Spinal cord (tissue), 9 donors: ENCODE measurements at regions not wholly inside any gene's neighbourhood (a gene's known extent, or its start where the extent isn't known, plus 50 kb on each side); places are given as distances from the start of the nearest gene placed in this dataset.
"Not testable (repeated sequence)": the region's sequence is repeated elsewhere in the genome, so short reads cannot be mapped to it uniquely, and the experiment has no call there.

Experiments used
- DNase-seq, 6 donors: peaks; one replicate each; pipeline versions ENCODE4 v3.0.0 to v3.0.0-alpha.2; 2013 to 2015; ENCODE audit warnings: low spot score in 6 of 6, low read depth in 4 of 6
- H3K27ac ChIP-seq: one replicate; pipeline ENCODE4 v1.5.1; 2013; ENCODE audit warnings: low read depth, low read length, control low read depth
- H3K27me3 ChIP-seq: one replicate; pipeline ENCODE4 v1.6.1; 2013; ENCODE audit warnings: low read length; ENCODE audit not compliant: control insufficient read depth, insufficient read depth
- H3K36me3 ChIP-seq: one replicate; pipeline ENCODE4 v1.6.1; 2013; ENCODE audit warnings: low read length; ENCODE audit not compliant: control insufficient read depth, insufficient read depth
- H3K4me1 ChIP-seq: one replicate; pipeline ENCODE4 v1.6.1; 2013; ENCODE audit warnings: low read length; ENCODE audit not compliant: control insufficient read depth, insufficient read depth
- H3K4me3 ChIP-seq: one replicate; pipeline ENCODE4 v1.5.1; 2013; ENCODE audit warnings: low read depth, low read length, control low read depth
- H3K9me3 ChIP-seq: one replicate; pipeline ENCODE4 v1.6.1; 2013; ENCODE audit warnings: low read length; ENCODE audit not compliant: control insufficient read depth, insufficient read depth
- WGBS: methylation state at CpG from one replicate; pipeline ENCODE4 v1.1.5; 2013; ENCODE audit warnings: missing lambda C conversion rate; ENCODE audit not compliant: insufficient coverage; 5-methylcytosine and 5-hydroxymethylcytosine counted together
- donor health status: healthy.

- no peaks in the 10 kb centered on the region for H3K4me1 ChIP-seq
- H3K27ac ChIP-seq = no peak overlapping the region
- H3K27me3 ChIP-seq = no peaks in the 10 kb centered on the region
- H3K9me3 ChIP-seq = no peaks in the 10 kb centered on the region
- H3K36me3 ChIP-seq = no peaks in the 10 kb centered on the region
- H3K4me3 ChIP-seq = no peak overlapping the region
- no CpG with 5 or more reads among the region's 6 CpGs for WGBS
- no peak for DNase-seq
Observed at GRCh38 chr4:186829097-186829496, 105.4 kb upstream of the FAT1 start.

DNA sequence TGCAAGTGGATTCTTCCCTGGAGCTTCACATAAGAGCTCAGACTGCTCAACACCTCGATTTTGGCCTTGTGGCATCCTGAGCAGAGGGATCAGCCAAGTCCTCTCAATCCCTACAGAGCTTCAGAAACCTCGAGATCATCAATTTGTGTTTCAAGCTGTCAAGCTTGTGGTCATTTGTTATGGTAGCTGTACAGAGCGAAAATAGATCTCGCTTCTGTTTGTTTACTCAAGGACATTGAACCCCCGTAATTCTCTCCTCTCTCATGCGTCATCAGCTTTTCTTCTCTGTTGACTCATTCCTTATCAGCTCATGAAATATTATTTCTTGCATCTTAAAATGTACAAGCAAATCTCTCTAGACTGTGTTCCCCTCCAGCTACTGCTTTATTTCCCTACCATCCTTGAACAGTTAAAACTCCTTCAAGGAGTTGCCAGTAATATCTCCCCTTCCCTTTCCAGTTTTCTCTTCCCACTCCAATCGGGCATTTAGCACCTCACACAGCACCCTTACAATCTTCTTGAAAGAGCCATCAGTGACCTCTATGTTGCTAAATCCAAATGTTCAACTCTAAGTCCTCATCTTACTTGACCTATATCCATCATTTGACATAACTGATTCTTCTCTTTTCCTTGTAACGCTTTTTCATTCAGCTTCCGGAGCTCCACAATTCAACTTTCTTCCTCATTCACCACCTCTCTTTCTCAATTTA is 106.2 kb upstream of the FAT1 start:
- no peaks in the 10 kb centered on the region for H3K27me3 ChIP-seq
- 69% methylated on average over 8 of the region's 9 CpGs for WGBS
- no peak for DNase-seq

GRCh38 chr4:186831574-186831973 is 107.9 kb upstream of the FAT1 start:
- 100% methylated on average over 2 of the region's 4 CpGs for WGBS
- H3K27me3 ChIP-seq = no peaks in the 10 kb centered on the region
- no peaks in the 10 kb centered on the region for H3K4me1 ChIP-seq
- no peak for DNase-seq
- no peak overlapping the region for H3K27ac ChIP-seq
- H3K9me3 ChIP-seq = no peaks in the 10 kb centered on the region
- H3K36me3 ChIP-seq = no peaks in the 10 kb centered on the region
- no peak overlapping the region for H3K4me3 ChIP-seq

More for the DNA sequence above, 106.2 kb upstream of the FAT1 start:
- no peak overlapping the region for H3K4me3 ChIP-seq
- H3K9me3 ChIP-seq = no peaks in the 10 kb centered on the region
- H3K36me3 ChIP-seq = no peaks in the 10 kb centered on the region
- no peaks in the 10 kb centered on the region for H3K4me1 ChIP-seq
- no peak overlapping the region for H3K27ac ChIP-seq

DNA sequence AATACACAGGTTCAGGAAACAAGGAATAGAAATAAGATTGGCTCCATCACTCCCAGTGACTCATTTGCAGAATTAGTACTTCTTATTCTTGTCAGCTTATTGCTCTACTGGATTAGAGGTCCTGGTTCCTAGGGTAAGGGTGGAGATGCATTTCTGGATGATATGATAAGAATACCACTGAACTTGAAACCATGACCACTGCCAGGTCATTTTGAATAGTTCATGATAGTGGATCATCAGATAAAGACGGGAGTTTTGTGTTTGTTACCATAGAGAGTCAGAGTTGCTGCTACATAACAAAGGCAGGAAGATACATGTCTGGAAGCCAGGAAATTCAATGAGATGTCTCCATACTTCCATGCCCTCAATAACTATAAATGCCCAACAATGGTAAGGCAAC is 109.2 kb upstream of the FAT1 start:
- no peaks in the 10 kb centered on the region for H3K36me3 ChIP-seq
- no peaks in the 10 kb centered on the region for H3K9me3 ChIP-seq
- no peaks in the 10 kb centered on the region for H3K27me3 ChIP-seq
- no peak overlapping the region for H3K27ac ChIP-seq
- H3K4me1 ChIP-seq = no peaks in the 10 kb centered on the region
- H3K4me3 ChIP-seq = no peak overlapping the region
- no peak for DNase-seq
- no CpG with 5 or more reads among the region's 1 CpG for WGBS

GRCh38 chr4:186837463-186837862 is 113.8 kb upstream of the FAT1 start:
- not testable (repeated sequence) for H3K27me3 ChIP-seq, H3K4me1 ChIP-seq, H3K36me3 ChIP-seq, H3K27ac ChIP-seq, DNase-seq, H3K4me3 ChIP-seq, H3K9me3 ChIP-seq
- no CpG with 5 or more reads among the region's 3 CpGs for WGBS

GRCh38 chr4:186838295-186838694 is 114.6 kb upstream of the FAT1 start:
- Histone ChIP-seq H3K4me1 (no peaks in the 10 kb centered on the region), H3K9me3 (no peaks in the 10 kb centered on the region), H3K36me3 (no peaks in the 10 kb centered on the region), H3K27me3 (no peaks in the 10 kb centered on the region), H3K4me3 (no peak overlapping the region), H3K27ac (no peak overlapping the region)
- DNase-seq = no peak
- no CpG with 5 or more reads among the region's 2 CpGs for WGBS

GRCh38 chr4:186839122-186840037 is 115.7 kb upstream of the FAT1 start:
- H3K36me3 ChIP-seq = no peaks in the 10 kb centered on the region
- H3K4me1 ChIP-seq = no peaks in the 10 kb centered on the region
- no peaks in the 10 kb centered on the region for H3K27me3 ChIP-seq
- no peak overlapping the region for H3K27ac ChIP-seq
- no peak overlapping the region for H3K4me3 ChIP-seq
- DNase-seq = no peak
- H3K9me3 ChIP-seq = no peaks in the 10 kb centered on the region
- no CpG with 5 or more reads among the region's 11 CpGs for WGBS

- no peak overlapping the region for H3K27ac ChIP-seq
- WGBS = 75% methylated on average over 6 of the region's 7 CpGs
- H3K4me1 ChIP-seq = no peaks in the 10 kb centered on the region
- no peaks in the 10 kb centered on the region for H3K36me3 ChIP-seq
- H3K27me3 ChIP-seq = no peaks in the 10 kb centered on the region
- DNase-seq = no peak
- no peaks in the 10 kb centered on the region for H3K9me3 ChIP-seq
- H3K4me3 ChIP-seq = no peak overlapping the region
Observed at GRCh38 chr4:186840222-186840701, 116.6 kb upstream of the FAT1 start.

DNA sequence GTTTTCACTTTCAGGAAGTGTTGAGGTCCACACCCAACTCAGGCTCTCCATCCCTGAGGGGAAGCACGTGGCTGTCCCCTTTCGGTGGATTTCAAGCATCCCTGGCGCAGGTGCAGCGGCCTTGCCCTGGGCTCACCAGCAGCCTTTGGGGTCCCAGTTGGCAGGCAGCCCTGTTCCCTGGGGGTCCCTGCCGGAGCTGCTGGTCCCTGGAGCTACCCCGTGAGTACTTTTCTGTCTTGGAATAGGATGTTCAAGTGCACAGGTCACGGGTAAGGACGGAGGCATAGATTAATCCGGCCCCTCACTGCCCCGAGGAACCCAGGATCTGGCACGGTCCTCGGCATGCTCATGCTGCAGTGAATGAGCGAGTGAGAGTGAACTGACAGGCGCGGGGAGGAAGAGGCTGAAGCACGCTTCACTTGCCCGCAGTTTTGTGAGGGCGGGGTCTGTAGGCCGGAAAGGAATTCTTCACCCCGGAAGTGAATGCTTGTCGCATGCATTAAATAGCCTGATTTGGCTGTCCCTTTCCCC is 117.2 kb upstream of the FAT1 start:
- H3K4me1 ChIP-seq = no peaks in the 10 kb centered on the region
- WGBS = 86% methylated on average over 20 of the region's 21 CpGs
- no peak for DNase-seq

More for the DNA sequence above, 117.2 kb upstream of the FAT1 start:
- Histone ChIP-seq H3K36me3 (no peaks in the 10 kb centered on the region), H3K4me3 (no peak overlapping the region), H3K9me3 (no peaks in the 10 kb centered on the region), H3K27ac (no peak overlapping the region), H3K27me3 (no peaks in the 10 kb centered on the region)
